Uterus (tissue), 3 donors: ENCODE measurements at regions not wholly inside any gene's neighbourhood (a gene's known extent, or its start where the extent isn't known, plus 50 kb on each side); places are given as distances from the start of the nearest gene placed in this dataset.
A peak's percentile ranks its signal among the peaks of the same experiment; 100 is the strongest.
"Not testable (repeated sequence)": the region's sequence is repeated elsewhere in the genome, so short reads cannot be mapped to it uniquely, and the experiment has no call there.

Experiments
- DNase-seq, 2 donors: peaks; one replicate each; pipeline ENCODE4 v3.0.0-alpha.2; 2019 to 2020
- H3K27ac ChIP-seq, 2 donors: fragments of 200-600 bp; sonication (generic); 1 replicate in 1 of 2; 2 replicates in 1 of 2; pipeline ENCODE4 v1.5.1; 2016 to 2018
- H3K27me3 ChIP-seq, 2 donors: fragments of 200-600 bp; sonication (generic); one replicate each; pipeline ENCODE4 v1.5.1; 2018 to 2019; ENCODE audit warnings: control low read depth in 1 of 2
- H3K36me3 ChIP-seq, 2 donors: fragments of 200-600 bp; sonication (generic); one replicate each; pipeline ENCODE4 v1.5.1; 2019; ENCODE audit warnings: control low read depth in 1 of 2
- H3K4me1 ChIP-seq, 2 donors: fragments of 200-600 bp; sonication (generic); one replicate each; pipeline ENCODE4 v1.5.1; 2018 to 2019; ENCODE audit warnings: control low read depth in 1 of 2
- H3K4me3 ChIP-seq, 2 donors: fragments of 200-600 bp; sonication (generic); 1 replicate in 1 of 2; 2 replicates in 1 of 2; pipeline ENCODE4 v1.5.1; 2018 to 2019; ENCODE audit warnings: mild to moderate bottlenecking in 1 of 2
- H3K9me3 ChIP-seq, 2 donors: fragments of 200-600 bp; sonication (generic); one replicate each; pipeline ENCODE4 v1.5.1; 2019; ENCODE audit warnings: control low read depth in 1 of 2
- POLR2A ChIP-seq, 2 donors: fragments of 450-650 bp; IDR thresholded peaks; one replicate each; pipeline ENCODE4 v1.6.1; 2016; ENCODE audit warnings: antibody characterized with exemption in 2 of 2, mild to moderate bottlenecking in 1 of 2, moderate library complexity in 1 of 2
- intact Hi-C: fragments of 100-400 bp; cut with DNase I; formaldehyde crosslinking; loops from one replicate; pipeline ENCODE4 v1.15.1; 2023; ENCODE audit warnings: low total_unique reads
- TF ChIP-seq, protein P1 (sequence below), 4 experiments: fragments of 200-600 bp in 2 of 4; fragments of 450-650 bp in 2 of 4; sonication (generic) in 2 of 4; IDR thresholded peaks; one replicate each; pipeline ENCODE4 v1.5.1; 2016 to 2019; ENCODE audit warnings: antibody characterized with exemption in 4 of 4, mild to moderate bottlenecking in 2 of 4, moderate library complexity in 1 of 4
- donor health status: DM: yes; HTN: yes; CAD: no.

DNA sequence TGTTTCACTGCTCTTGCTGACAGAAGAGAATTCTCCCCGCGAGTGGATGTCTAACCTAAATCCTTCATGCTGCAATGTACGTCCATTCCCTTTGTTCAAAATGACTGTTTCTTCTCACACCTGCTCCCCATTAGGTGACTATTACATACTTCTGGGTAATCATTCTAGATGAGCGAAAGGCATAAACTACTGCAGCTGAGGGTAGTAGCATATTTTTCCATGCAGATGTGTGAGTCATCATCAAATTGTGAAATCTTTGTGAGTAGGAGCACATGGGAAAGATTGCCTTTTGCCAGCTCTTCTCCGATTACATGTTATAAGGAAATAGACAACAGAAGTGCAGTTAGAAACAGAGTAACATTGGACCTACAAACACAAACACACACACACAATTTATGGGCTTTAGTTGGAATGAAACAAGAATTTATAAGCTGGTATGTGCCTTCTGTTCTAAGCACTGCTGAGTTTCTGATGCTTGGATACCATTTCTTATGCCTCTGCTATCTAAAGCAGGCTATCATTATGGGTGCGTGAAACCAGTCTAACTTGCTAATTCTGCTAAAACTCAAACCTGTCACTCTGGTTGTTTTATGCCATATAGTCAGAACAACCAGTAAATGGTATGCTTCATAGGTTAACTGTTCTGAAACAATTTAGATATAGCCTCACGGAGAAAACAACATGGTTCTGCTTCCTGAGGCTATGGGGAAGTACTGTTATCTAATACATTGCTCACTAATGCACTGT, 346.9 kb upstream of the PSMD7 start:
- Histone ChIP-seq H3K9me3 (no peaks in the 10 kb centered on the region), H3K27me3 (no peaks in the 10 kb centered on the region), H3K36me3 (no peaks in the 10 kb centered on the region), H3K4me3 (no peak overlapping the region), H3K27ac (peak overlapping the region; percentile 39 to 65), H3K4me1 (no peaks in the 10 kb centered on the region)
- peak in 1 of 2 donors; percentile 38 for DNase-seq
- intact Hi-C loops: no loop called here
- TF ChIP-seq, protein P1, sequence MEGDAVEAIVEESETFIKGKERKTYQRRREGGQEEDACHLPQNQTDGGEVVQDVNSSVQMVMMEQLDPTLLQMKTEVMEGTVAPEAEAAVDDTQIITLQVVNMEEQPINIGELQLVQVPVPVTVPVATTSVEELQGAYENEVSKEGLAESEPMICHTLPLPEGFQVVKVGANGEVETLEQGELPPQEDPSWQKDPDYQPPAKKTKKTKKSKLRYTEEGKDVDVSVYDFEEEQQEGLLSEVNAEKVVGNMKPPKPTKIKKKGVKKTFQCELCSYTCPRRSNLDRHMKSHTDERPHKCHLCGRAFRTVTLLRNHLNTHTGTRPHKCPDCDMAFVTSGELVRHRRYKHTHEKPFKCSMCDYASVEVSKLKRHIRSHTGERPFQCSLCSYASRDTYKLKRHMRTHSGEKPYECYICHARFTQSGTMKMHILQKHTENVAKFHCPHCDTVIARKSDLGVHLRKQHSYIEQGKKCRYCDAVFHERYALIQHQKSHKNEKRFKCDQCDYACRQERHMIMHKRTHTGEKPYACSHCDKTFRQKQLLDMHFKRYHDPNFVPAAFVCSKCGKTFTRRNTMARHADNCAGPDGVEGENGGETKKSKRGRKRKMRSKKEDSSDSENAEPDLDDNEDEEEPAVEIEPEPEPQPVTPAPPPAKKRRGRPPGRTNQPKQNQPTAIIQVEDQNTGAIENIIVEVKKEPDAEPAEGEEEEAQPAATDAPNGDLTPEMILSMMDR (IDR thresholded peaks at IDR 0.05): no peak
- no peak for TF ChIP-seq POLR2A (IDR thresholded peaks at IDR 0.05)

DNA sequence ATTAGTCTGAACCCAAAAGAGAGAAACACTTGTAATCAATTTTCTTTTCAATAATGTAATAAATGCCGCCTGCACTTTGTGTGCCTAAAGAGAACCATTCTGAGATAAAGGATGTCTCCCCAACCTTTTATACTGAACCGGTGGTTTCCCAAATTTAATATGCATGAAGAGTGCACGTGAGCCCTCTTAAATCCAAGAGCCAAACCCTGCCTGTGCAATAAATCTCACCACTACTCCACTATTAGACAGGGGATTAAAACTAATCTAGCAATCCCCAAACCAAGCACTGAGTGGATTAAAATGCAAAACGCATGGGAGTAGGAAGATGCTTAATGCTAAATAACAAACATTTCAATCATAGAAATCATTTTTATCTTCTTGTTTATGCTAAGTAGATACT, 351.0 kb upstream of the PSMD7 start:
- no peak for TF ChIP-seq POLR2A (IDR thresholded peaks at IDR 0.05)
- TF ChIP-seq, protein P1 (IDR thresholded peaks at IDR 0.05): no peak
- Histone ChIP-seq H3K27me3 (no peaks in the 10 kb centered on the region), H3K4me3 (no peak overlapping the region), H3K27ac (no peak overlapping the region), H3K4me1 (no peaks in the 10 kb centered on the region), H3K9me3 (no peaks in the 10 kb centered on the region), H3K36me3 (no peaks in the 10 kb centered on the region)
- intact Hi-C loops: no loop called here
- DNase-seq: no peak

DNA sequence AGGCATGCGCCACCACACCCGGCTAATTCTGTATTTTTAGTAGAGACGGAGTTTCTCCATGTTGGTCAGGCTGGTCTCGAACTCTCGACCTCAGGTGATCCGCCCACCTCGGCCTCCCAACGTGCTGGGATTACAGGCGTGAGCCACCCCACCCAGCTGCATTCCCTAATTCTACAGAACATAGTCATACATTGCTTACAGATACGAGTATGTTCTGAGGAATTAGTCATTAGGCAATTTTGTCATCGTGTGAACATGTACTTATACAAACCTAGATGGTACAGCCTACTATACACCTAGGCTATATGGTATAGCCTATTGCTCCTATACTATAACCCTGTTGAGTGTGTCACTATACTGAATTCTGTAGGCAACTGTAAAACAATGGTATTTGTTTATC, 353.4 kb upstream of the PSMD7 start:
- H3K4me3 ChIP-seq, intact Hi-C loops, H3K27me3 ChIP-seq, H3K9me3 ChIP-seq, H3K36me3 ChIP-seq, H3K27ac ChIP-seq, DNase-seq, H3K4me1 ChIP-seq: not testable (repeated sequence)

DNA sequence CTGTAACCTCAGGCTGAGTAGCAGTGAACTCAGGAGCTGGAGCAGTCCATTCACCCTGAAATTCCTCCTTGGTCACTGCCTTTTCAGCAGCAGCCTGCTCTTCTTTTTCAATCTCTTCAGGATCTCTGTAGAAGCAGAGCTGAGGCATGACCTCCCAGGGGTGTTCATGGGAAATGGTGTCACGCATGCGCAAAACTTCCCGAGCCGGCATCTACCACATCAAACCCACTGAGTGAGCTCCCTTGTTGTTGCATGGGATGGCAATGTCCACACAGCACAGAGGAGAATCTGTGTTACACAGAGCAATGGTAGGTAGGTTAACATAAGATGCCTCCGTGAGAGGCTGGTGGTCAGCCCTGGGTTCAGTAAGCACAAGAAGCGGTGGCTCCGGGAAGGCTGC, 355.8 kb upstream of the PSMD7 start:
- intact Hi-C loops, H3K36me3 ChIP-seq, H3K27ac ChIP-seq, H3K27me3 ChIP-seq, H3K9me3 ChIP-seq, H3K4me1 ChIP-seq, DNase-seq, H3K4me3 ChIP-seq: not testable (repeated sequence)

DNA sequence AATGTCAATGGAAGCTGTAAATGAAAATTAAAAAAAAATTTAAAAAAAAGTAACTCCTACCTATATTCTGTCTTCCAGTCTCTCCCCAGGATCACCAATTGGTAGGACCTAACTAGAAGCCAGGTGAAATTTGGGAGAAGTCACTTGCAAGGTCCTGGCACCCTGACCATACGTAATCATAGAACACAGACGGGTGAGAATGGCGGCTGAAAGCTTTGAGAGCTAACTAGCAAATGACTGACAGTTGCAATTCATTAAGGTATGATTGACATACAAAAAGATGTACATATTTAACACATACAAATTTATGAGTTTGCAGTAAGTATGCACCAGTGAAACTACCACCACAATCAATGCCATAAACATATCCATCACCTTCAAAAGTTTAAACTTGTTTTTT, 372.7 kb upstream of the PSMD7 start:
- intact Hi-C loops: no loop called here
- H3K9me3 ChIP-seq: no peaks in the 10 kb centered on the region
- H3K36me3 ChIP-seq: no peaks in the 10 kb centered on the region
- no peak for DNase-seq
- no peak overlapping the region for H3K27ac ChIP-seq
- no peak overlapping the region for H3K4me3 ChIP-seq
- H3K27me3 ChIP-seq: no peaks in the 10 kb centered on the region
- no peaks in the 10 kb centered on the region for H3K4me1 ChIP-seq
- TF ChIP-seq, protein P1 (IDR thresholded peaks at IDR 0.05): no peak
- TF ChIP-seq POLR2A (IDR thresholded peaks at IDR 0.05): no peak

DNA sequence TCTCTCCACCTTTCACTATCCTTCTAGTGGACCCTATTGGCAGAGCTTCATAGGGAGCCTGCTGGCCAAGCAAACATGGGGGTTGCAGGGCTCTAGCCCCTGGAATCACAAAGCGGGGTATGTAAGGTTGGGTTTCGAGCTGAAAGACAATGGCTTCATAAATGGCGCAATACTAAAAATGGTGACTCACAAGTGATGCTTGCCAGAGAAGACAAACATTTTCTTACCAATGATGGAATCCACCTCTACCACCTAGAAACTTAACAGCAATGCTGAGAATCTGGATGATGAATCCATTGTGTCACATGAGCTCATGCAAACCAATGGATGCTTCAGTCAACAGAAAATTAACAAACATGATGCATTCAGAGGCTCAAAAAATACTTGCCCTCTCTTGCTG, 375.3 kb upstream of the PSMD7 start:
- TF ChIP-seq, protein P1 (IDR thresholded peaks at IDR 0.05): no peak
- no peak for TF ChIP-seq POLR2A (IDR thresholded peaks at IDR 0.05)
- no peak overlapping the region for H3K27ac ChIP-seq
- intact Hi-C loops: no loop called here
- H3K4me1 ChIP-seq: no peaks in the 10 kb centered on the region
- H3K27me3 ChIP-seq: no peaks in the 10 kb centered on the region
- no peak for DNase-seq
- H3K36me3 ChIP-seq: no peaks in the 10 kb centered on the region
- H3K4me3 ChIP-seq: no peak overlapping the region
- no peaks in the 10 kb centered on the region for H3K9me3 ChIP-seq
